ENCODE measurements at regions not wholly inside any gene's neighbourhood (a gene's known extent, or its start where the extent isn't known, plus 50 kb on each side); places are given as distances from the start of the nearest gene placed in this dataset.

DNA sequence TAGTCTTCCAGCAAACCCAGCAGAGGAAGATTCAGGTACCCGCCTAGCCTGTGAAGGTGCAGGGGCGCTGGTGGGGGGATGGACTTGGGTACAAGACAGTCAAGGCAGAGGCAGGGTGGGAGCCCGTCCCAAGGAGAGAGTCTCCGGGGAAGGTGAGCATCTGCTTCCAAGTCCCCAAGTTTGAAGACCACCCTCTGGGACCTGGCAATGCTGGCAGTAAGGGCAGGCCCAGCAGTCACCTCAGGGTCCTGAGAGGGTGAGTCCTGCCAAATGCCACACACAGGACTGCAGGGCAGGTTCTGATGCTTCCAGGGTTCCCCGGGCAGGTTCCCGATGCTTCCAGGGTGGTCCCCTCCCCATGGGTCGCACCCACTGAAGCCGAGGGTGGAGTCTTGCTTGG is 261.8 kb upstream of the IRX1 start:
- H4K8ac ChIP-seq (ENCODE audit: extremely low read depth, insufficient read depth, low read length), result no peak overlapping the region
- no peaks in the 10 kb centered on the region for H3K36me3 ChIP-seq (ENCODE audit: control insufficient read depth in 2 of 4, insufficient read depth in 4 of 4, low read length in 3 of 4)
- POLR2A ChIA-PET (ENCODE audit: partially characterized antibody), result no interaction called here
- H3K14ac ChIP-seq (ENCODE audit: insufficient read length), result no peak overlapping the region
- no peak for DNase-seq (ENCODE audit: low read depth in 1 of 2, low spot score in 2 of 2)
- no peak overlapping the region for H2BK20ac ChIP-seq (ENCODE audit: low read length)
- H4K5ac ChIP-seq (ENCODE audit: insufficient read length, low read depth, low read length), result no peak overlapping the region
- no peak overlapping the region for H3K4ac ChIP-seq (replicated peaks; ENCODE audit: insufficient read length, low read depth, low read length)
- no peak overlapping the region for H2BK5ac ChIP-seq (ENCODE audit: low read depth, low read length)
- H2BK12ac ChIP-seq (ENCODE audit: low read depth, low read length), result no peak overlapping the region
- no peaks in the 10 kb centered on the region for H4K20me1 ChIP-seq (replicated peaks in 1 of 2; ENCODE audit: control insufficient read depth in 1 of 2, insufficient read depth in 2 of 2, low read length in 2 of 2)
- no peak overlapping the region for H2AFZ ChIP-seq (ENCODE audit: low read length)
- no peaks in the 10 kb centered on the region; a peak in 1 of 4 replicates for H3K9me3 ChIP-seq (ENCODE audit: insufficient read depth in 2 of 2, low read depth in 1 of 2, low read length in 1 of 2)
- CTCF ChIA-PET (ENCODE audit: partially characterized antibody), result interaction anchor here (0.6 to 1.4 kb wide), 2 partner anchors 10 to 1281 kb away, joined by 3 to 4 read pairs; no protein-coding TSS in a partner anchor
- no peaks in the 10 kb centered on the region for H3K27me3 ChIP-seq (replicated peaks in 1 of 4; ENCODE audit: control insufficient read depth in 3 of 4, extremely low read depth in 1 of 4, insufficient read depth in 3 of 4, low read length in 3 of 4)
- H3K9ac ChIP-seq (replicated peaks in 1 of 4; ENCODE audit: extremely low read depth in 1 of 4, low read depth in 3 of 4, low read length in 3 of 4), result no peak overlapping the region
- no peaks in the 10 kb centered on the region for H3K79me2 ChIP-seq (ENCODE audit: control insufficient read depth in 1 of 2, insufficient read depth in 2 of 2, low read length in 2 of 2)
- H3K27ac ChIP-seq (ENCODE audit: low read depth, low read length), result no peak overlapping the region
- H3K79me1 ChIP-seq (ENCODE audit: low read depth, low read length), result no peaks in the 10 kb centered on the region
- H3K23me2 ChIP-seq (ENCODE audit: low read depth, low read length), result no peaks in the 10 kb centered on the region
- H2AK5ac ChIP-seq (ENCODE audit: low read depth, low read length), result no peak overlapping the region
- no peak overlapping the region for H3K4me2 ChIP-seq (ENCODE audit: insufficient read depth in 1 of 2, low read depth in 2 of 2, low read length in 2 of 2)
- H4K91ac ChIP-seq (replicated peaks; ENCODE audit: insufficient read length, low read length), result no peak overlapping the region
- FAIRE-seq, result no peak
- H3K56ac ChIP-seq (replicated peaks; ENCODE audit: insufficient read length, low read depth, low read length), result no peak overlapping the region
- WGBS, 2 experiments (ENCODE audit: extremely low coverage in 1 of 2, insufficient coverage in 1 of 2, insufficient read length in 1 of 2, insufficient replicate concordance in 2 of 2, low coverage in 1 of 2, low lambda C conversion rate in 2 of 2, missing lambda C conversion rate in 1 of 2), result 80% methylated on average over 8 of the region's 8 CpGs; no CpG with 5 or more reads in 1 of the 2 experiments
- no peak overlapping the region for H3K18ac ChIP-seq (ENCODE audit: extremely low read depth, low read length)
- H3K4me3 ChIP-seq (ENCODE audit: extremely low read depth in 1 of 4, insufficient read depth in 2 of 4, low read depth in 3 of 4, low read length in 4 of 4), result no peak overlapping the region
- no peaks in the 10 kb centered on the region for H3K4me1 ChIP-seq (replicated peaks in 1 of 4; ENCODE audit: control insufficient read depth in 3 of 4, insufficient read depth in 4 of 4, low read length in 3 of 4)
- no peak overlapping the region for H2BK15ac ChIP-seq (ENCODE audit: low read length)
- H2BK120ac ChIP-seq (replicated peaks; ENCODE audit: low read depth, low read length), result no peak overlapping the region
- H3K23ac ChIP-seq (ENCODE audit: insufficient read length), result no peak overlapping the region
- no peak for TF ChIP-seq CBX8 (IDR thresholded peaks at IDR 0.05; ENCODE audit: borderline replicate concordance, low read depth, low read length)
- TF ChIP-seq NANOG (IDR thresholded peaks at IDR 0.05; ENCODE audit: insufficient read depth, low read depth, low read length, poor library complexity, severe bottlenecking), result no peak
- TF ChIP-seq PHF8 (conservative IDR thresholded peaks at IDR 0.05; ENCODE audit: low read depth, low read length), result no peak
- no peak for TF ChIP-seq SUZ12 (IDR thresholded peaks at IDR 0.05; ENCODE audit: low read length)
- no peak for TF ChIP-seq JUN (IDR thresholded peaks at IDR 0.05; ENCODE audit: low read depth, low read length)
- TF ChIP-seq RFX5 (IDR thresholded peaks at IDR 0.05; ENCODE audit: borderline replicate concordance, low read depth, low read length), result no peak
- no peak for TF ChIP-seq SIX5 (IDR thresholded peaks at IDR 0.05; ENCODE audit: low read depth, low read length)
- TF ChIP-seq SRF (IDR thresholded peaks at IDR 0.05; ENCODE audit: low read depth, low read length), result no peak
- TF ChIP-seq SP4 (IDR thresholded peaks at IDR 0.05; ENCODE audit: low read length), result no peak
- TF ChIP-seq, protein P1, sequence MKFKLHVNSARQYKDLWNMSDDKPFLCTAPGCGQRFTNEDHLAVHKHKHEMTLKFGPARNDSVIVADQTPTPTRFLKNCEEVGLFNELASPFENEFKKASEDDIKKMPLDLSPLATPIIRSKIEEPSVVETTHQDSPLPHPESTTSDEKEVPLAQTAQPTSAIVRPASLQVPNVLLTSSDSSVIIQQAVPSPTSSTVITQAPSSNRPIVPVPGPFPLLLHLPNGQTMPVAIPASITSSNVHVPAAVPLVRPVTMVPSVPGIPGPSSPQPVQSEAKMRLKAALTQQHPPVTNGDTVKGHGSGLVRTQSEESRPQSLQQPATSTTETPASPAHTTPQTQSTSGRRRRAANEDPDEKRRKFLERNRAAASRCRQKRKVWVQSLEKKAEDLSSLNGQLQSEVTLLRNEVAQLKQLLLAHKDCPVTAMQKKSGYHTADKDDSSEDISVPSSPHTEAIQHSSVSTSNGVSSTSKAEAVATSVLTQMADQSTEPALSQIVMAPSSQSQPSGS (IDR thresholded peaks at IDR 0.05; ENCODE audit: low read length), result no peak
- TF ChIP-seq E2F6 (IDR thresholded peaks at IDR 0.05), result no peak
- no peak for TF ChIP-seq ZNF274 (IDR thresholded peaks at IDR 0.05; ENCODE audit: borderline replicate concordance, extremely low read depth, low read length)
